ENCODE measurements at regions not wholly inside any gene's neighbourhood (a gene's known extent, or its start where the extent isn't known, plus 50 kb on each side); places are given as distances from the start of the nearest gene placed in this dataset.

DNA sequence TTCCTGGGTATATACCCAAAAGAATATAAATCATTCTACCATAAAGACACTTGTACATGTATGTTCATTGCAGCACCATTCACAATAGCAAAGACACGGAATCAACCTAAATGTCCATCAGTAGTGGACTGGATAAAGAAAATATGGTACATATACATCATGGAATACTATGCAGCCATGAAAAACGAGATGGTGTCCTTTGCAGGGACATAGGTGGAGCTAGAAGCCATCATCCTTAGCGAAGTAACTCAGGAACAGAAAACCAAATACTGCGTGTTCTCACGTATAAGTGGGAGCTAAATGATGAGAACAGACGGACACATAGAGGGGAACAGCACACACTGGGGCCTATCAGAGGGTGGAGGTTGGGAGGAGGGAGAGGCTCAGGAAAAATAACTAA is 183.7 kb upstream of the CELF2 start:
- ATAC-seq: no peak
- DNase-seq (ENCODE audit: low spot score in 2 of 2): no peak
- Mint-ChIP-seq H3K9me3 (peaks cover 0 to 4% of the 10 kb centered on the region in 2 donors), H3K36me3 (no peaks in the 10 kb centered on the region), H3K27ac (no peak overlapping the region)

DNA sequence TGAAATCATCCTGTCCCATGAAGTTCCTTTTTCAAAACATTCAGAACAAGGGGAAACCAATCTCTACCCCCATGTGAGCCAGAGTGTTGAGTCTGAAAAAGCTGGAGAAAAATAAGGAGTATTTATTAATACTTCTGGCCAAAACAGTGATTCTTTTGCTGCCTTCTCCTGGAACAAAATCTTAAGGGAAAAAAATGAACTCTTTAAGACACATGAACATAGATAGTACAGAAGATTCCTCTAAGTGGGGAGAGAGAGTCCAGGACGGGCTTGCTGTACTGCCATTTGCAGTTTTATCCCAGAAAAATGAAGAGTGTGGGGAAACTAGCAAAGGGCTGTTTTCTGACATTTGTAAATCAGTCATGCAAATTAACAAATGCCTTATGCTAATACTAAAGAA is 173.4 kb upstream of the CELF2 start:
- DNase-seq (ENCODE audit: low spot score in 2 of 2) (no peak), ATAC-seq (no peak)
- no peaks in the 10 kb centered on the region for H3K36me3 Mint-ChIP-seq
- H3K9me3 Mint-ChIP-seq: peaks cover 6 to 10% of the 10 kb centered on the region in 2 donors
- no peak overlapping the region for H3K27ac Mint-ChIP-seq

DNA sequence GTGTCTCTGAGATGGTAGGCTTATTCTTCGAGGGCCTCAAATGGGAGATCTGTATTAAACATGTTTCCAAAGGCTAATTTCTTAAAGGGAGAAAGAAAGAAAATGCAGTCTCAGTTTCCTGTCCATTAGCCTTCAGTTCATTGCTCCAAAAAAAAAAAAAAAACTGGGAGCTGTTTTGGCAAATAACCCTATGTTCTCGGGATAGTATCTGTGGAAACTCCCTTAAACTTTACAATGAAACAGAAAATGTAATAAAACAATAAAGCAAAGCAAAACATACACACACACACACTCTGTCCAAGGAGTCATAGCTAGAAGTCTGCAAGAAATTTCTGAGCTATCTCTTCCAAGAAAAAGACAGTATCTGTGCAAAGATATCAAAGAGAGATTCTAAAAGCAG is 172.5 kb upstream of the CELF2 start:
- H3K27ac Mint-ChIP-seq: no peak overlapping the region
- no peak for ATAC-seq
- no peaks in the 10 kb centered on the region for H3K36me3 Mint-ChIP-seq
- no peak for DNase-seq (ENCODE audit: low spot score in 2 of 2)
- peaks cover 0 to 4% of the 10 kb centered on the region in 2 donors for H3K9me3 Mint-ChIP-seq

DNA sequence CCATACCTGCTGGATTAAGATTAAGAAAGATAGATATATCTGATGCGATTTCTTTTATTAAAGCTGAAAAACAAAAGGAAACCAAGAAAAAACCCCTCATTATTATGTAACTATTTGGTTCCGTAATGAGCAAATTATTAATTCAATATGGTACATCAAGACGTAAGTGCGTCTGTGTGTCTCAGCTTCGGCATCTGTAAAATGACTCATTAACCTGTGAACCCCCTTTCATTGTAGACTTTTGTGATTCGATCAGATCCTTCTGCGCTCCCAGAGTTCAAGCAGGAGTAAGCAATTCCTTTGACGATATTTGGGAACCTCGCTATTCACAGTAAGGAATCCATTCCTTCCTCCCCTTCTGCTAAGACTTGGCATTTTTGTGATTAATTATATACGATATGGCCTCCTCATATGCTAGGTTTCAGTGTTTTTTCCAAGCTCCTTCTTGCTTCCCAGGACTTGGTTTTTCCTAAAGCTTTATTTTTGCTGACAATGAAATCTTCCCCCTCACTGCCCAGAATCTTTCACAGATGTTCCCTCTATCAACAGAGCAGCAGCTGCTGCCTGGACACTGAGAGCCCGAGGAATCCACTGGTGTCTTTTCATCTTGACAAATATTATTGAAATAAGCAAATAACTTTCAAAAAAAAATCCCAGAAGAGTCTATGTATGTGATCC is 171.7 kb upstream of the CELF2 start:
- no peak for DNase-seq (ENCODE audit: low spot score in 2 of 2)
- ATAC-seq: no peak
- Mint-ChIP-seq H3K9me3 (peaks cover 0 to under 1% of the 10 kb centered on the region in 2 donors), H3K36me3 (no peaks in the 10 kb centered on the region), H3K27ac (no peak overlapping the region)

DNA sequence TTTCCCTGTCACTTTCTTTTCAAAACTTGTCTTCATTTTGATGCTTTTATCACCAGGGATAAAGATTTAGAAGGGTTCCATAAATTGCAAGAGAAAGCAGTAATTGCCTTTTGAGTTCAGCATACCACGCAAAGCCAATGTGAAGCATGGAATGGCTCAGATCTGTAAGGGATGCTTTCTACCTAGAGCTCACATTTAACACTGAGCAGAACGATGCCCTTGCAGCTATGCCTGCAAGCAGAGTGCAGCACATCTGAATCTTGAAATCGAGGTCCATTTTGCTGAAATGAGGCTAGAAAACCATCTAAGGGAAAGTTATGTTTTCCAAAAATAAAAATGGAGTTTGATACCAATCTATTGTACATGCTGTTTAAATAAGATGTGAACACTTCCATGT is 171.2 kb upstream of the CELF2 start:
- DNase-seq (ENCODE audit: low spot score in 2 of 2) (no peak), ATAC-seq (no peak)
- H3K27ac Mint-ChIP-seq: no peak overlapping the region

DNA sequence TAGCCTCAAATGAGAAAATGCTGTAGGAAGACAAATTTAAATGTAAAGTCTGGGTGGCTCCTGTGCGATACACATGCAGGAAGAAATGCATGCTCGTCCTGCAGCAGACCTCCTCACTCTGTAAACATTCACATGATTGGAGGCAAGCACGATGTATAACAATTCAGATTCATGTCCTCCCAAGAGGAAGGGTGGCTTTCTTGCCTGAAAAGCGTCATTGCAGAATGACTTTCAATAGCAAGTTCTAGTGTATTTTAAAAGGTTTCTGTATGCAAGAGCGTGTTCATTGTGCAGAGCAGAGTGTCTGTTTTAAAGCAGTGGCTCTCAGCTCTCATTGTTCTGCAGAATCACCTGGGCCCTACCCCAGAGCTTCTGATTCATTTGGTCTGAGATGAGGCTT is 170.3 kb upstream of the CELF2 start:
- DNase-seq (ENCODE audit: low spot score in 2 of 2) (no peak), ATAC-seq (no peak)
- H3K27ac Mint-ChIP-seq: no peak overlapping the region
- no peaks in the 10 kb centered on the region for H3K36me3 Mint-ChIP-seq
- H3K9me3 Mint-ChIP-seq: no peaks in the 10 kb centered on the region

More for the DNA sequence above, 171.2 kb upstream of the CELF2 start:
- Mint-ChIP-seq H3K9me3 (no peaks in the 10 kb centered on the region), H3K36me3 (no peaks in the 10 kb centered on the region)

DNA sequence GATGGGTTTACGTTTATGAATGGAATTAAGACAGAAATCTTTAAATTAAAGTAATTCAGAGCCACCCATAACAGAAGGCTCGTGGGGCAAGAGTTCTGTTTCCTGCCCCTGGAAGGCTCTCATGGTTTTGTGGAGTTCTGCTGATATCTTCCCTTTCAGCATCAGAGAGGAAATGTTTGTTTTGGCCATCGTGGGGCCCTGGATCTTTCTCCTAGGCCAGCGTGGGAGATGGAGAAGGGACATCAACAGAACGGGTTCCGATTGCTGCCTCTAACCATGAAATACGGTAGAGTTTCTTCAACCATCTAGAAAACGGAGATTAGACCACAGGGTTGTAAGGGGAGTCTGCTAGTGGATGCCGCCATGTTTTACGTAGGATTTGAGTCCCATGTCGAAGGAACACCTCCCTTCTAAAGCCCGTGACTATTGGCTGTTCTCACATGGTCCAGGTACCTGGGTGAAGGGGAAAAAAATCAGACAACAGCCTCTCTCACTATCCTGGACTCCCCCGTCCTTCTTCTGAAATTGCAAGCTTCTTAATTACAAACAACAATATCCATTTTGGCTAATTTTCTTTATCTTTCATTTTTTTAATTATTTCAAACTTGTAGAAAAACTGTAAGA is 169.1 kb upstream of the CELF2 start:
- Mint-ChIP-seq H3K27ac (no peak overlapping the region), H3K9me3 (no peaks in the 10 kb centered on the region), H3K36me3 (no peaks in the 10 kb centered on the region)
- DNase-seq (ENCODE audit: low spot score in 2 of 2): no peak
- ATAC-seq: no peak

DNA sequence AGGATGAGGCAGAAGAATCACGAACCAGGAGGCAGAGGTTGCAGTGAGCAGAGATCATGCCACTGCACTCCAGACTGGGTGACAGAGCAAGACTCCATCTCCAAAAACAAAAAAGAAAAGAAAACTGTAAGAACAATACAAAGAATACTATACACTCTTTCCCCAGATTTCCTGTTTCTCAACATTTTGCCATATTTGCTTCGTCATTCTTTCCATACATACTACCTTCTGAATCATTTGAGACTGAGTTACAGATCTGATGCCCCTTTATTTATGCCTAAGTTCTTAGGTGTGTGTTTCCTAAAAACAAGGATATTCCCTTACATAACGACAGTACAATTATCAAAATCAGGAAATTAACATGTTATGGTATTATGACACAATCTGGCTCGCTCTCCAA is 168.4 kb upstream of the CELF2 start:
- ATAC-seq (no peak), DNase-seq (ENCODE audit: low spot score in 2 of 2) (no peak)
- Mint-ChIP-seq H3K36me3 (no peaks in the 10 kb centered on the region), H3K9me3 (no peaks in the 10 kb centered on the region), H3K27ac (no peak overlapping the region)

DNA sequence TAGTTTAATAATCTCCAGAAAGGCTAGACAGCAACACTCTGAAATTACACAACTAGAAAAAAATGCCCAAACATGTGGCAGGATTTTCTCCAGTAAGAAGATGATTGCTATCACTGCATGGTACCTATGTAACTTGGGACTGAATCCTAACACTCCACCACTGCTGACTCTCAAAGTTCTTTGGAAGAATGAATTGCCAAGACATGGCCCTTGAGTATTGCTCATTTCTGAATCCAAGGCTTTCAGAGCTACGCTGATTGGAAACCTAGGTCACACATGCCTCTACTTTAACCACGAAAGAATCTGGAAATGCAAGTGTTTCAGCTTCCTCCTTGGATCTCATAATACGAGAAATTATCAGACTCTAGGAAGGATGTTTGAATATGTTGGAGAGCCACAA is 167.5 kb upstream of the CELF2 start:
- Mint-ChIP-seq H3K27ac (no peak overlapping the region), H3K9me3 (no peaks in the 10 kb centered on the region), H3K36me3 (no peaks in the 10 kb centered on the region)
- DNase-seq (ENCODE audit: low spot score in 2 of 2): no peak
- ATAC-seq: no peak

DNA sequence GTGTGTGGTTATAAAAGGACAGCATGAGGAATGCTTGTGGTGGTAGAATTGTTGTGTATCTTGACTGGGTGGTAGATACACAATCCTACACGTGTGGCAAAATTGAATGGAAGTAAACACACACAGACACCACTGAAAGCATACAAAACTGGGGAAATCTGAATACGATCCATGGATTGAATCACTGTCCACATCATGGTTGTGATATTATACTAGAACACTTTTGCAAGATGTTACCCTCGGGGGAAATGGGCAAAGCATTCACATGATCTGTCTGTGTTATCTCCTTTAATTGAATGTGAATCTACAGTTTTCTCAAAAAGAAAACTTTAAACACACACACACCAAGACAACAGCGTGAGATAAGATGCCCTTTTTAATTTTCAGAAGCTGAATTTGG is 165.2 kb upstream of the CELF2 start:
- Mint-ChIP-seq H3K9me3 (no peaks in the 10 kb centered on the region), H3K27ac (no peak overlapping the region), H3K36me3 (no peaks in the 10 kb centered on the region)
- DNase-seq (ENCODE audit: low spot score in 2 of 2) (no peak), ATAC-seq (no peak)

DNA sequence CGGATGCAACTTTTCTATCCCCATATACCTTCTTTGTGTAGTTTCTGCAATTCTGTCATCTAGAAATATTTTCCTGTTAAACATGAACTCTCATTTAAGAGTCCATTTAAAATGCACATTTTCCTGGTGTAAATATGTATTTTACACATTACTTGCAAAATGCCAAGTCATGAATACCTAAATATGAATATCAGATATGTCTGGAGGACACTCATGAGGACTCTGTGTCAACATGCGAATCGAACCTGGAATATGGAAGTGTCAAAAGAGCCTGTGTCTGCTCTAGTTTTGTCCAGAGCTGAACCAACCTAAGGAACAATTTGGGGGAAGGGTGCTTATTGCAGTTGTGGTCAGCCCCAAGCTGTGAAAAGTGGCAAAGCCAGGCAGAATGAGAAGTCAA is 163.7 kb upstream of the CELF2 start:
- Mint-ChIP-seq H3K36me3 (no peaks in the 10 kb centered on the region), H3K9me3 (no peaks in the 10 kb centered on the region)
- ATAC-seq: no peak

DNA sequence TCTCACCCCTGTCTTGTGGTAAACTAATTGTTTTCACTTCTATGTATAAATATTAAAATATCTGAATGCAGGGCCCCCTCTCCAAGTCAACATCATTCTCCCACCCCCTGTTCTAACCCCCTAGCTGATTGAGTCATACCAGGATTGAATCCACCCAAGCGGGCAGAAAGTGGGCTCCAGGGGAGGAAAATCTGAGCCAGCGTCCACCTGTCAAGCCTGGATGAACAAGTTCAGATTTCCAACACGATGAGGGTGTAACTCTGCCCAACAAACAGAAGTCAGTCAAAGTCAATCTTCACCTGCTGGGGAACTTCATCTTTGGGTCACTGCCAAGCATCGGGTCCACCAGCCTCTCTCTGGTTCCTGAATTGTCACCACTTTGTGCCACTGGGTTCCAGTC is 162.9 kb upstream of the CELF2 start:
- DNase-seq (ENCODE audit: low spot score in 2 of 2): no peak
- no peak for ATAC-seq
- Mint-ChIP-seq H3K9me3 (no peaks in the 10 kb centered on the region), H3K27ac (peak overlapping the region in 1 of 2 donors; percentile 38), H3K36me3 (no peaks in the 10 kb centered on the region)

More for the DNA sequence above, 163.7 kb upstream of the CELF2 start:
- DNase-seq (ENCODE audit: low spot score in 2 of 2): no peak
- H3K27ac Mint-ChIP-seq: no peak overlapping the region

DNA sequence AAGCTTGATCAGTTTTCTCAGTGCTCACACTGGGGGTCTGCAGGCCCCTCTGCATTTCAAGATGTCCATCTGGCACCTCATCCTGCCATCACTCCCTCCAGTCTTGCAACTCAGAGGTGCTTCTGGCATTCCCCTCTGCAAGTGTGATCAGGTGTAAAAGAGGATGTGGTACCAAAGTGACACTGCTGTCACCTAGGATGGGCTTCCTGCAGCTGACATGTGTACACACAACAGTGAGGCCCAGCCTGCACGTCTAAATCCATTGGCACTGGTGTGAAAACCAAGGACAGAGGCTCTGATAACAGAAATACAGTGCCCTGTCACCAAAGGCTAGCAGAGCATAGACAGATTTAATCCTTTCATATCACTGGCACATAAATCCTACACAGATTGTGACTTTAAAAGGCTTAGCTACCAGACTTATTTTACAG is 162.5 kb upstream of the CELF2 start:
- ATAC-seq (no peak), DNase-seq (ENCODE audit: low spot score in 2 of 2) (no peak)
- Mint-ChIP-seq H3K36me3 (no peaks in the 10 kb centered on the region), H3K9me3 (no peaks in the 10 kb centered on the region), H3K27ac (peak overlapping the region in 1 of 2 donors; percentile 38)

DNA sequence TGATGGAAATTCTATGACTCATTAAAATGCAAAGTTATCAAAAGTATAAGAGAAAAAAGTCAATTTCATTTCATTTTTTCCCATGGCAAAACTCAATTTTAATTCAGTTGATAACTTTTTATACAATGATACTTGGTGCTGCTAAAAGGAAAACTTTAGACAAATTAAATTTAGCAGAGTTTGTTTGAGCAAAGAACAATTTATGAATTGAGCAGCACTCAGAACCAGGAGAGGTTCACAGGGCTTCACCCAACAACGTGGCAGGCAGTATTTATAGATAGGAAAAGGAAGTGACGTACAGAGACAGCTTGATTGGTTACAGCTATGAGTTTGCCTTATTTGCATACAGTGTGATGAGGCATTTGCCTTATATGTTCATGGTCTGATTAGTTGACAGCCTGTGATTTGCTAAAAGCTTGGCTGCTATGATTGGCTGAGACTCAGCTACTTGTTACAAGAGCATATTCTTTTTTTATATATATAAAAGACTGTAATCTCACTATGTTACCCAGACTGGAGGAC is 157.2 kb upstream of the CELF2 start:
- H3K9me3 Mint-ChIP-seq: no peaks in the 10 kb centered on the region
- no peaks in the 10 kb centered on the region for H3K36me3 Mint-ChIP-seq
- H3K27ac Mint-ChIP-seq: no peak overlapping the region
- no peak for ATAC-seq
- DNase-seq (ENCODE audit: low spot score in 2 of 2): no peak

DNA sequence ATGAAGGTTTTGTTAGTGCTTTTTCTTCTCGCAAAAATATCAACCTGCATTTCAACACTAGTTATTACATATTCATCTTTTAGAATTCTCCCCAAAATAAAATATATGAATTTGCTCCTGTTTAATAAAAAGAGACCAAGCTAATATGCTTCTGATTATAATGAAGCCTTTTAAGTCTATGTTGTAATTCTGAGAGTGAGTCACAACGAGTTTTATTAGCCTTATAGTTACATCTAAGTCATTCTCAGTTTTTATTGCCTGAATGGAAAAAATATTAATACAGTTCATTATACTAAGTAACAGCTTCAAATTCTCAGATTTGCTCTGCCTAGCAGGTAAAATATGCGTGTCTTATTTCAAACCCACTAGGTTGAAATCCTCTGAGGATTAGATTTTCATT is 152.4 kb upstream of the CELF2 start:
- H3K9me3 Mint-ChIP-seq: no peaks in the 10 kb centered on the region

DNA sequence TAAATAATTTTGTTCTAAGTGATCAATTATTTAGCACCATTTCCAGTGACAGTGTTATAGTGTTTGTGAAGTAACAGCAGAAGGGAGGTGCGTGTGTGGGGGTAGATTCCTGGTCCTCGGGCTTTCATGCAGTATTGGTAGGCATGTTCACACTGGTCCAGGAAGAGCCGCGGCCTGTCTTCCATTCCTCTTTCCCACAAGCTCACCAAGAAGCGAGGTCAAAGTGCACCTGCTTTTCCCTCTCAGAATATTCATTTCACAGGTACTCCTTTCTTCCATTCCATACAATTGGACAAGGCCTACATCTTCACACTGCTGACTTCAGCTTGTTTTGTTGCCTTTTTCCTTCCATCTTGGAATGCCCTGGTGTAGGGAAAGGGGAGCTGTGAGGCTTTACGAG is 151.8 kb upstream of the CELF2 start:
- no peaks in the 10 kb centered on the region for H3K36me3 Mint-ChIP-seq
- ATAC-seq: no peak

More for the DNA sequence above, 152.4 kb upstream of the CELF2 start:
- H3K36me3 Mint-ChIP-seq: no peaks in the 10 kb centered on the region
- ATAC-seq: no peak
- H3K27ac Mint-ChIP-seq: no peak overlapping the region
- DNase-seq (ENCODE audit: low spot score in 2 of 2): no peak

DNA sequence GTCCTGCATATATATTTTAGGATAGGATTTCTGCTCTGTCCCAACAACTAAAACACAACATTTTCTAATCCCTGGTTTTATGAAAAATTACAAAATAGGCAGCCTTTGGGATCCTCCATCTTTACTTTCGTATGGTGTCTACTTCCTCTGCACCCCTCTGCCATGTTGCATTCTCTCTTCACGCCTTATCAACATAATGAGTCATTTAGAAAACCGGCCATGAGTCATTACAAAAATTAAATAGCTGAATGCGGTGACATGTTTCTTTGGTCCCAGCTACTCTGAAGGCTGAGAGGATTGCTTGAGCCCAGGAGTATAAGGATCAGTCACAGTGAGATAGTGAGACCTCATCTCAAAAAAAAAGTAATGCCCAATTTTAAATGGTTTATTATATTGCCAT is 148.1 kb upstream of the CELF2 start:
- no peak overlapping the region for H3K27ac Mint-ChIP-seq
- DNase-seq (ENCODE audit: low spot score in 2 of 2) (no peak), ATAC-seq (peak; percentile 29 to 64)
- no peaks in the 10 kb centered on the region for H3K9me3 Mint-ChIP-seq
- no peaks in the 10 kb centered on the region for H3K36me3 Mint-ChIP-seq

More for the DNA sequence above, 151.8 kb upstream of the CELF2 start:
- DNase-seq (ENCODE audit: low spot score in 2 of 2): no peak
- H3K9me3 Mint-ChIP-seq: no peaks in the 10 kb centered on the region
- H3K27ac Mint-ChIP-seq: no peak overlapping the region

Measured in activated naive CD4-positive, alpha-beta T cell treated with anti-CD3 and anti-CD28 coated beads, Interleukin-2, amount 50 U/mL, for 72 hours (primary cell).